Panc1 (cell line): ENCODE measurements at regions not wholly inside any gene's neighbourhood (a gene's known extent, or its start where the extent isn't known, plus 50 kb on each side); places are given as distances from the start of the nearest gene placed in this dataset.

Experiments
- ATAC-seq: fragments of 200-7000 bp; cut with Tn5 transposase; 2 replicates; pipeline ENCODE4 v1.9.1; 2020; ENCODE audit warnings: mild to moderate bottlenecking, moderate library complexity
- BruUV-seq: library from RNA; stranded (reverse); fragments of 400-500 nt; replicated peaks from 2 replicates; lab custom pipeline; 2021; lab: Mats Ljungman, UMichigan
- CTCF ChIA-PET: fragments of 300-600 bp; sonication (Branson Sonifier 250); formaldehyde crosslinking; loops from one replicate; lab custom pipeline; 2022; ENCODE audit warnings: antibody characterized with exemption; lab: Charles Lee
- POLR2A ChIA-PET: fragments of 300-600 bp; sonication (Branson Sonifier 250); formaldehyde crosslinking; loops from one replicate; lab custom pipeline; 2022; ENCODE audit warnings: antibody characterized with exemption; lab: Charles Lee
- DNase-seq: peaks from one replicate; pipeline ENCODE4 v3.0.0-alpha.2; 2010; ENCODE audit warnings: low read depth, low spot score
- H3K27ac ChIP-seq: 2 replicates; pipeline ENCODE4 v1.5.1; 2011; ENCODE audit warnings: mild to moderate bottlenecking, low read length, inconsistent platforms
- H3K27me3 ChIP-seq: fragments of 200-500 bp; sonication (Bioruptor generic); 2 replicates; pipeline ENCODE4 v1.6.0; 2014; ENCODE audit warnings: low read length, inconsistent platforms; ENCODE audit not compliant: control insufficient read depth, insufficient read depth
- H3K36me3 ChIP-seq: fragments of 200-500 bp; sonication (Bioruptor generic); 2 replicates; pipeline ENCODE4 v1.5.1; 2014; ENCODE audit warnings: inconsistent platforms, mild to moderate bottlenecking, low read length, moderate library complexity; ENCODE audit not compliant: control insufficient read depth, insufficient read depth
- H3K4me1 ChIP-seq: 2 replicates; pipeline ENCODE4 v1.5.1; 2011; ENCODE audit warnings: inconsistent platforms, mild to moderate bottlenecking, low read length, moderate library complexity; ENCODE audit not compliant: control insufficient read depth, insufficient read depth
- H3K4me3 ChIP-seq, 2 experiments: 2 replicates each; pipeline ENCODE4 v1.5.1; 2011 to 2012; ENCODE audit warnings: low read depth in 2 of 2, low read length in 2 of 2, mild to moderate bottlenecking in 2 of 2, inconsistent platforms in 1 of 2, moderate library complexity in 1 of 2
- H3K9me3 ChIP-seq: fragments of 200-500 bp; sonication (Bioruptor generic); 2 replicates; pipeline ENCODE4 v1.5.1; 2014; ENCODE audit warnings: low read depth, mild to moderate bottlenecking, inconsistent platforms, low read length, moderate library complexity; ENCODE audit not compliant: control insufficient read depth, insufficient read depth
- POLR2AphosphoS5 ChIP-seq: IDR thresholded peaks from 2 replicates; pipeline ENCODE4 v1.6.1; 2012; ENCODE audit warnings: mild to moderate bottlenecking, low read depth, low read length, moderate library complexity
- SIN3A ChIP-seq: IDR thresholded peaks from 2 replicates; pipeline ENCODE4 v1.6.1; 2012; ENCODE audit warnings: low read depth, mild to moderate bottlenecking, low read length, moderate library complexity, borderline replicate concordance; ENCODE audit not compliant: insufficient read depth
- TCF7L2 ChIP-seq: IDR thresholded peaks from 2 replicates; pipeline ENCODE4 v1.6.1; 2011; ENCODE audit warnings: mild to moderate bottlenecking, low read depth, low read length, inconsistent platforms
- in situ Hi-C: cut with HindIII; loops from 2 replicates; pipeline ENCODE4 v1.10.0; 2016; ENCODE audit warnings: low sequenced_read_pairs, low pct_unique_long_range_greater_than_20kb
- intact Hi-C: fragments of 100-400 bp; cut with micrococcal nuclease; formaldehyde crosslinking; loops from one replicate; pipeline ENCODE4 v1.10.0; 2022; ENCODE audit not compliant: unreplicated experiment
- TF ChIP-seq, protein P1 (sequence below): fragments of 450-650 bp; IDR thresholded peaks from 2 replicates; pipeline ENCODE4 v1.5.1; 2017; ENCODE audit warnings: mild to moderate bottlenecking
- TF ChIP-seq, protein P2 (sequence below), 2 experiments: IDR thresholded peaks; 2 replicates each; pipeline ENCODE4 v1.6.1; 2011 to 2012; ENCODE audit warnings: low read depth in 2 of 2, control low read depth in 1 of 2, low read length in 1 of 2, mild to moderate bottlenecking in 1 of 2, moderate library complexity in 1 of 2; ENCODE audit not compliant: insufficient read depth in 1 of 2

DNA sequence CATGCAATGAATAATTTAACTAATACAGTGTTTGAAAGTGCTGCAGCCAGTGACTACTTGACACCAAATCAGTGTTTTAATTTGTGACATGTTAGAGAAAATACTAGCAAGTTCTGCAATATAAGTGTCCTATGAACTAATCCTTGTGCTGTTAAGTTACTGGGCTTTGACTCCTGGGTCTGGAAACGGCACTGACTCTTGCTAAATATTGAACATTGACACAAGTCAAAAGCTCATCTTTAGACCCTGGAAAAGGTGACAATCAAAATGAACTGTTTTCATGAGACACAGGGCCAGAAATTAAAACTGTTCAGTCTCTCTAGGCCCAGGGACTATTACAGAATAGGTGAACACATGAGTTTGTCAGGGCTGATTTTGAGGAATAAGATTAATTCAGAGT is 268.1 kb downstream of the IPO8 start:
- no peak overlapping the region for H3K4me3 ChIP-seq
- no TSS peak for BruUV-seq
- TF ChIP-seq TCF7L2 (no peak), SIN3A (no peak), POLR2AphosphoS5 (no peak)
- TF ChIP-seq, protein P1, sequence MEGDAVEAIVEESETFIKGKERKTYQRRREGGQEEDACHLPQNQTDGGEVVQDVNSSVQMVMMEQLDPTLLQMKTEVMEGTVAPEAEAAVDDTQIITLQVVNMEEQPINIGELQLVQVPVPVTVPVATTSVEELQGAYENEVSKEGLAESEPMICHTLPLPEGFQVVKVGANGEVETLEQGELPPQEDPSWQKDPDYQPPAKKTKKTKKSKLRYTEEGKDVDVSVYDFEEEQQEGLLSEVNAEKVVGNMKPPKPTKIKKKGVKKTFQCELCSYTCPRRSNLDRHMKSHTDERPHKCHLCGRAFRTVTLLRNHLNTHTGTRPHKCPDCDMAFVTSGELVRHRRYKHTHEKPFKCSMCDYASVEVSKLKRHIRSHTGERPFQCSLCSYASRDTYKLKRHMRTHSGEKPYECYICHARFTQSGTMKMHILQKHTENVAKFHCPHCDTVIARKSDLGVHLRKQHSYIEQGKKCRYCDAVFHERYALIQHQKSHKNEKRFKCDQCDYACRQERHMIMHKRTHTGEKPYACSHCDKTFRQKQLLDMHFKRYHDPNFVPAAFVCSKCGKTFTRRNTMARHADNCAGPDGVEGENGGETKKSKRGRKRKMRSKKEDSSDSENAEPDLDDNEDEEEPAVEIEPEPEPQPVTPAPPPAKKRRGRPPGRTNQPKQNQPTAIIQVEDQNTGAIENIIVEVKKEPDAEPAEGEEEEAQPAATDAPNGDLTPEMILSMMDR = no peak
- TF ChIP-seq, protein P2, sequence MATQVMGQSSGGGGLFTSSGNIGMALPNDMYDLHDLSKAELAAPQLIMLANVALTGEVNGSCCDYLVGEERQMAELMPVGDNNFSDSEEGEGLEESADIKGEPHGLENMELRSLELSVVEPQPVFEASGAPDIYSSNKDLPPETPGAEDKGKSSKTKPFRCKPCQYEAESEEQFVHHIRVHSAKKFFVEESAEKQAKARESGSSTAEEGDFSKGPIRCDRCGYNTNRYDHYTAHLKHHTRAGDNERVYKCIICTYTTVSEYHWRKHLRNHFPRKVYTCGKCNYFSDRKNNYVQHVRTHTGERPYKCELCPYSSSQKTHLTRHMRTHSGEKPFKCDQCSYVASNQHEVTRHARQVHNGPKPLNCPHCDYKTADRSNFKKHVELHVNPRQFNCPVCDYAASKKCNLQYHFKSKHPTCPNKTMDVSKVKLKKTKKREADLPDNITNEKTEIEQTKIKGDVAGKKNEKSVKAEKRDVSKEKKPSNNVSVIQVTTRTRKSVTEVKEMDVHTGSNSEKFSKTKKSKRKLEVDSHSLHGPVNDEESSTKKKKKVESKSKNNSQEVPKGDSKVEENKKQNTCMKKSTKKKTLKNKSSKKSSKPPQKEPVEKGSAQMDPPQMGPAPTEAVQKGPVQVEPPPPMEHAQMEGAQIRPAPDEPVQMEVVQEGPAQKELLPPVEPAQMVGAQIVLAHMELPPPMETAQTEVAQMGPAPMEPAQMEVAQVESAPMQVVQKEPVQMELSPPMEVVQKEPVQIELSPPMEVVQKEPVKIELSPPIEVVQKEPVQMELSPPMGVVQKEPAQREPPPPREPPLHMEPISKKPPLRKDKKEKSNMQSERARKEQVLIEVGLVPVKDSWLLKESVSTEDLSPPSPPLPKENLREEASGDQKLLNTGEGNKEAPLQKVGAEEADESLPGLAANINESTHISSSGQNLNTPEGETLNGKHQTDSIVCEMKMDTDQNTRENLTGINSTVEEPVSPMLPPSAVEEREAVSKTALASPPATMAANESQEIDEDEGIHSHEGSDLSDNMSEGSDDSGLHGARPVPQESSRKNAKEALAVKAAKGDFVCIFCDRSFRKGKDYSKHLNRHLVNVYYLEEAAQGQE (IDR thresholded peaks at IDR 0.05; ENCODE audit: insufficient read depth in 1 of 2, low read depth in 2 of 2, low read length in 1 of 2) = no peak
- no peaks in the 10 kb centered on the region for H3K36me3 ChIP-seq
- in situ Hi-C loops (no loop called here), intact Hi-C loops (no loop called here)
- H3K27me3 ChIP-seq = no peaks in the 10 kb centered on the region
- no peak for DNase-seq
- H3K9me3 ChIP-seq = peaks cover 5% of the 10 kb centered on the region; the same call in 1 of the 2 replicates
- H3K4me1 ChIP-seq = no peaks in the 10 kb centered on the region
- ATAC-seq = no peak
- CTCF ChIA-PET = no interaction called here
- POLR2A ChIA-PET = no interaction called here
- no peak overlapping the region for H3K27ac ChIP-seq

DNA sequence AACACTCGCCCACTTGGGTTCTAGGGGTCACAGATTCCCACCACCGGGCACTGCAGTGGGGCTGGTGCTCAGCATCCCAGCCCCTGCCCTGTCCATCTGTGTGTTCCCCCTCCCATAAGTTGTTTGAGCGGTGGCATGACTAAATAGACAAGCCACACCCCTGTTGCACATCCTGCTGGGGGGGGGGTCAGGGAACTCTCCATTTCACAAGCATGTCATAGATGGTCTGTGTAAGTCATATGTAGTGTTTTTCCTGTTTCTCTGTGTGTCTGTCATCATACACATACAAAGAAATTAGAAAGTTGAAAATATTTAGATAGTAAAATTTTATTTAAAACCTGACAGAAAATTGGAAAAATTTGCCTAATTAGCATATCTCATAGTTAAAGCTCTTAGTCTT is 270.2 kb downstream of the IPO8 start:
- H3K4me3 ChIP-seq = no peak overlapping the region
- ChIA-PET POLR2A (no interaction called here), CTCF (no interaction called here)
- no peaks in the 10 kb centered on the region for H3K4me1 ChIP-seq
- no peak for ATAC-seq
- no peaks in the 10 kb centered on the region for H3K36me3 ChIP-seq
- DNase-seq = no peak
- no peak overlapping the region for H3K27ac ChIP-seq
- intact Hi-C loops (no loop called here), in situ Hi-C loops (no loop called here)
- H3K9me3 ChIP-seq = peaks cover 5% of the 10 kb centered on the region; the same call in 1 of the 2 replicates
- BruUV-seq = no TSS peak
- H3K27me3 ChIP-seq = no peaks in the 10 kb centered on the region
- TF ChIP-seq TCF7L2 = no peak
- TF ChIP-seq, protein P1 = no peak
- TF ChIP-seq POLR2AphosphoS5 = no peak
- TF ChIP-seq SIN3A = no peak
- TF ChIP-seq, protein P2 (IDR thresholded peaks at IDR 0.05; ENCODE audit: insufficient read depth in 1 of 2, low read depth in 2 of 2, low read length in 1 of 2) = no peak
